ENCODE measurements at regions not wholly inside any gene's neighbourhood (a gene's known extent, or its start where the extent isn't known, plus 50 kb on each side); places are given as distances from the start of the nearest gene placed in this dataset.
"Not testable (repeated sequence)": the region's sequence is repeated elsewhere in the genome, so short reads cannot be mapped to it uniquely, and the experiment has no call there.

GRCh38 chr2:83359336-83359735 is 1099.7 kb downstream of the SUCLG1 start:
- DNase-seq = no peak

DNA sequence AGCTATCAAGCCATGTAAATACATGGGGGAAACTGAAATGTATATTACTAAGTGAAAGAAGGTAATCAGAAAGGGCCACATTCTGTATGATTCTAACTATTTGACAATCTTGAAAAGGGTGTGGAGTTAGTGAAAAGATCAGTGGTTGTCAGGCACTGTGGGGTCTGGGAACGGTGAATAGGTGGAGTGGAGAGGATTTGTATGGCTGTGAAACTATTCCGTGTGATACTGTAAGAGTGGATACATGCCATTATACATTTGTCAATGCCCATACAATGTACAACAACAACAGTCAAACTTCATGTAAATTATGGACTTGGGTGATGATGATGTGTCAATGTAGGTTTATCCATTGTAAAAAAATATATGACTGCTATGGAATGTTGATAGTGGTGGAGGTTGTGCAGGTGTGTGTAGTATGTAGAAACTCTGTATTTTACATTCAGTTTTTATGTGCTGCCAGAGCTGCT is 1116.2 kb downstream of the SUCLG1 start:
- DNase-seq = peak; percentile 31

- DNase-seq = peak; percentile 8
Observed at GRCh38 chr2:83340424-83340823, 1118.7 kb downstream of the SUCLG1 start.

DNA sequence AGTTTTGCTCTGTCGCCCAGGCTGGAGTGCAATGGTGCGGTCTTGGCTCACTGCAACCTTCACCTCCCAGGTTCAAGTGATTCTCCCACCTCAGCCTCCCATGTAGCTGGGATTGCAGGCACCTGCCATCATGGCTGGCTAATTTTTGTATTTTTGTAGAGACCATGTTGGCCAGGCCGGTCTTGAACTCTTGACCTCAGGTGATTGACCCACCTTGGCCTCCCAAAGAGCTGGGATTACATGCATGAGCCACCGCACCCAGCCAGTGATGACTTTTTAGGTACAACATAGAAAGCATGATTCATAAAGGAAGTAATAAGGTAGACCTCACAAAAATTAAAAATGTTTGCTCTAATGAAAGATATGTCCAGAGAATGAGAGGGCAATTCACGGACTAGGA is 1119.1 kb downstream of the SUCLG1 start:
- DNase-seq = peak; percentile 2

DNA sequence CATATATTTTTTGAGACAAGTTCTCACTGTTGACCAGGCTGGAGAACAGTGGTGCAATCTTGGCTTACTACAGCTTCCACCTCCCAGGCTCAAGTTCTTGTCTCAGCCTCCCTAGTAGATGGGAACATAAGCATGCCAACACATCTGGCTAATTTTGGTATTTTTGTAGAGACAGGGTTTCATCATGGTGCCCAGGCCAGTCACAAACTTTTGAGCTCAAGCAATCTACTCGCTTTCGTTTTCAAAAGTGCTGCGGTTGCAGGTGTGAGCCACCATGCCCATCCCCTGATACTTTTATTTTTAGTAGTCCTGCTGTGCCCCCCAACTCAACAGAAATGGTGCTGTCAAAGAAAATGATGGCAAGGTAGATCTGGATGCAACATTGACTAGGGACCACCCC is 1127.3 kb downstream of the SUCLG1 start:
- DNase-seq = no peak

DNA sequence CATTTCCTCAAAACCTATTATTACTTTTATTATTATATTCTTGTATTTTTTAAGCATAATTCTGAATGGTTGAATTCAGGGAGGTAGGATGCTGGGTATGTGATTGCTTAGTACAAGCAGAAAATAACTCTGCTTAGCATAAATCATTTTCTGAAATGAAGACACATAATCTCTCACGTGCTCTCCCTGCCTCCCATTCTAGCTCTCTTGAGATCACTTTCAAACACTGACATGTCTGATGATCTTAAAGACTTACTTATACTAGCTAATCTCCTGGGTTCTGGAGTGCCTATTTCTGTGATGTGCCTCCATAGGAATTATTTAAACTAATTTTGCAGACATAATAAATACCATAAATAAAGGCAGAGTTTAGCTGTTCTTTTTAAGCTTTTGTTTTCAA is 1136.0 kb downstream of the SUCLG1 start:
- no peak for DNase-seq

- DNase-seq = no peak
Observed at GRCh38 chr2:83320053-83320452, 1139.0 kb downstream of the SUCLG1 start.

- DNase-seq = no peak
Observed at GRCh38 chr2:83305758-83306378, 1153.2 kb downstream of the SUCLG1 start.

- DNase-seq = no peak
Observed at GRCh38 chr2:83291083-83291482, 1168.0 kb downstream of the SUCLG1 start.

DNA sequence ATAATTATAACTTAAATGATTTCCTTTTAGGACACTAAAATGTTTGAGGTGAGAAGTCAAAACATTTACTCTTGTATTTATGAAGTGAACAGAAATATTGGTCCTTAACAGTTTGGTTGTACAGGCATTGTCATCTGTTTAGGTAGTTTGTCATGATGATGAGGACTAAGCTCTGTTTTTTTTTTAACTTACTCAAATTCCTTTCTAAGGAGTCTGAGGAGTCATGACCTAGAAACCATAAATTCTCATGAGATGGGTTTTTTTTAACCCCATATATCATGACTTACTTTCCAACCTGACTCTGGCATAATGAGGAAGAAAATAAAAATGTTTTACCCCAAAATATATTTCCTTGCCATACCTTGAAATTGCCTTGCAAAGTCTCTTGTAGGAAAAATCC is 1176.2 kb downstream of the SUCLG1 start:
- DNase-seq = no peak

DNA sequence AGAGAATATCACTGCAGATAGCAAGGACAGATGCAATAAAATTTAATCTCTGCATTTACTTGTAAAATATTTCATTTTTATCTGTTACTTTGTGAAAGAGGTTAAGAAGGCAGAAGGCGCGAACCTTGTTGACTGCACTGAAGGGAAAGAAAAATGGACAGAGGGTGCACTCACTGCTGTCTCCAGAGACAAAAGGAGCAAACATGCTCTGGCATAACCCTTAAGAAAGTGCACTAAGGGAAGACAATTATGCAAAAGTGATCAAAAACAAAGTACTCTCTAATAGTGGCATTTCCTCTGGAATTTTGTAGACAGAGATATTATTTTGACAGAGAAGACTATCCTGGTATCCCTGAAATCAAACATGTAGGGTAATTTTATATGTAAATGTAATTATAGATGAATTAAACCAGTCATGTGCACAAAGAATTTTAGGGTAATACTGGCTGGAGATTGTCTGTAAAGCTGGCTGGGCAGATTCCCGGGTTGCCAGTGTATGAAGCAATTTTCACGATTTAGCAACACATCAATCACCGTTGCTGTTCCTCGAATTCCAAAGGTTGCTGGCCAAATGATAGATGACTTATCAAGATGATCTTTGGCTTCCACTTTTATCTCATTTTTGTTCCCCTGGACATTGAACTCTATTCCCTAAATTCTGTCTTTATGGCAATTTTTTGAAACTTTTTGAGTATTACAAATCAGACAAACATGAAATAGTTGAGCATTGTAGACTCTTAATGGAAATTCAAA is 1176.9 kb downstream of the SUCLG1 start:
- DNase-seq = peak; percentile 78

DNA sequence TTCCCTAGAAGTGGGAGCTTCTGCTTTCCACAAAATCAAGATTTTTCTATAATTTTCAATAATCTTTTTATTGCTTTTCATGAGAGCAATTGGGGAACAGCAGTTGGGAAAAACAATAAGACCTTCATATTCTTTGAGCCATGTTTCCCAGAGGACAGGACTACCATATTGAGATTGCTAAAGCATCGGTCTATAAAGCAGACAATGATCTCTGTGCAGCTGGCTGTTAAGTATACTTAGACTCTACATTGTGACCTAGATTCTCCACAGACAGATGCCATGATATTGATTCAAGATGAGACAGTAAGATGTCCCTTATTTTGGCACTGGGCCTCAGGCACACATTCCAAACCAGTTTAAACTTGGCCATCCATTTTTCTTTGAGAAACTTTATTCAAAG is 1178.7 kb downstream of the SUCLG1 start:
- DNase-seq = peak; percentile 24

DNA sequence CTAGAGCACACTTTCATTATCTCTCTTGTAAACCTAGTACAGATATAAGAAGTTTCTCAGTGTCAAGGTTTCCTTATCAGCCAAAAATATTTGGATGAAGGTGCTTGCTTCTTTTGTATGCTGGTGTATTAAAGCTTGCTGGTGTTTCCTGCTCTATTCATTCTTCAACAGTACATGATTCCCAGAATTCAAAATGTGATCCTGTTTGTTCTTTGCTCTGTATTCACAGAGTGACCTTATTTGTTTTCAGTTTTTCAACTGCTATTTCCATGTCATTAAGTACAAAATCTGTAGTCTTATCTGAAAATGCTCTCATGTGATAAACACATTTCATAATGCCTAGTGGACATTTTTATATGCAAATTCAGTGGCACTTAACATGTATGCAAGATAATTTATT is 1185.8 kb downstream of the SUCLG1 start:
- DNase-seq = no peak

DNA sequence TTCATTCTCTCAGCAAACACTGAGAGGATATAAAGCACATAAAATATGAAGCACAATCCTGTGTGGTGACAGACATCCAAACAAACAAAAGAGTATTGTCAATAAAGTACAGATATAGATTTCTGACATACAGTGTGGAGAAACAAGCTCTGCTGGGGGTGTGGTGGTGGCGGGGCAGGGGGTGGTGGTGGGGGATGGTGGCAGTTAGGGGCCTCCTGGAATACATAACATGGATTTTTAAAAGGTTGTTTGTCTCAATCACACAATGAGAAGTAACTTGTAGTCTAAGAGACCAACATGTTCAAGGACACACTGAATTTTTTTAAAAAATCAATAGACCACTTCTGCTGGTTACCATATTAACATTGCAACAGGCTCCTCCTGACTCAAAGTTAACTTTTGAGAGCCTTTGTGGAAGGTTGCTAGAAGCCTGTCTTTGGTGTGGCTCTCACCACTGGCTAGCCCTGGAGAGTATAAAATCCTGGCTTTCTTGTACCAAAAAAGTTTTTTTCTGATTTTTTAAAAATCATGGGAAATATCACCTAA is 1197.4 kb downstream of the SUCLG1 start:
- no peak for DNase-seq

DNA sequence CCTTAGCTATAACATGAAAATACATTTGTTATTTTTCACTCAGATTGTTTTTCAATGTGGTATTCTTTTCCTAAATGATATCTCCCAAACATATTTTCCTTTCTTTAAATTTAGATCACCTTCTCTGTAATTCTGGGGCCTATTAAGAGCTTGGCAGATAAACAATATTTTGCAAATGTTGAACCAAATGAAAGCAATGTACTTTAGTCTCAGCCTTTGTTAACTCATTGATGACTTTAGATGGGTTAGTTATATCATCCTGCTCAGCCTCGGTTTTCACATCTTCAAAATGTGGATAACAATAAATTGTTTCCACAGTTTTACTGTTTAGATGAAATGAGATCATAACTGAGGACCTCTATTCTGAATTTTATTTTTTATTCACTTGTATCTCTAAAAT is 1205.2 kb downstream of the SUCLG1 start:
- no peak for DNase-seq

DNA sequence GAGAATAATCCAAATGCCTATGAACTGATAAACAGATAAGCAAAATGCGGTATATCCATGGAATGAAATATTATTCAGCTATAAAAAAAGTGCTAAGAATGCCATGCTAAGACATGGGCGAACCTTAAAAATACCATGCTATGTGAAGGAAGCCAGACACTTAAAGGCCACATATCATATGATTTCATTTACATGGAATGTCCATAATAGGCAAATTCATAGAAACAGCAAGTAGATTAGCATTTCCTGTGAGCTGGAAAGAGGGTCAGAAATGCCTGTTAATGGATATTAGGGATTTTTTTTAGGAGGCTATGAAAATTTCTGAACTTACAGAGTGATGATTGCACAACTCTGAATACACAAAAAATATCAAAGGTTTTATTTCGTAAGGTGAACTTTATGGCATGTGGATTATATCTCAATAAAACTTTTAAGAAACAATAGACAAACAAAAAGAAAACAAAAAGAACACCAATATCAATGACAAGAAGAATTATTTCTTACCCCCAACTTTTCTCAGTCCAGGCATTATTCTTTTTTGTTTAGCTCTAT is 1207.7 kb downstream of the SUCLG1 start:
- no peak for DNase-seq

DNA sequence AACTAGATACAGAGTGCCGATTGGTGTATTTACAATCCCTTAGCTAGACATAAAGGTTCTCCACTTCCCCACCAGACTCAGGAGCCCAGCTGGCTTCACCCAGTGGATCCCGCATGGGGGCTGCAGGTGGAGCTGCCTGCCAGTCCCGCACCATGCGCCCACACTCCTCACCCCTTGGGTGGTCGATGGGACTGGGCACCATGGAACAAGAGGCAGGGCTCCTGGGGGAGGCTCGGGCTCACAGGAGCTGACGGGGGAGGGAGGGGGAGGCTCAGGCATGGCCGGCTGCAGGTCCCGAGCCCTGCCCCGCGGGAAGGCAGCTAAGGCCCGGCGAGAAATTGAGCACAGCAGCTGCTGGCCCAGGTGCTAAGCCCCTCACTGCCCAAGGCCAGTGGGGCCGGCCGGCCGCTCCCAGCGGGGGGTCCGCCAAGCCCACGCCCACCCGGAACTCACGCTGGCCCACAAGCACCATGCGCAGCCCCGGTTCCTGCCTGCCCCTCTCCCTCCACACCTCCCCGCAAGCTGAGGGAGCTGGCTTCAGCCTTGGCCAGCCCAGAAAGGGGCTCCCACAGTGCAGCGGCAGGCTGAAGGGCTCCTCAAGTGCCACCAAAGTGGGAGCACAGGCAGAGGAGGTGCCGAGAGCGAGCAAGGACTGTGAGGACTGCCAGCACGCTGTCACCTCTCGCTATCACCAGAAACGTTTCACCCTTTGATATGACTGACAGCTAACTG is 1213.1 kb downstream of the SUCLG1 start:
- DNase-seq = not testable (repeated sequence)

DNA sequence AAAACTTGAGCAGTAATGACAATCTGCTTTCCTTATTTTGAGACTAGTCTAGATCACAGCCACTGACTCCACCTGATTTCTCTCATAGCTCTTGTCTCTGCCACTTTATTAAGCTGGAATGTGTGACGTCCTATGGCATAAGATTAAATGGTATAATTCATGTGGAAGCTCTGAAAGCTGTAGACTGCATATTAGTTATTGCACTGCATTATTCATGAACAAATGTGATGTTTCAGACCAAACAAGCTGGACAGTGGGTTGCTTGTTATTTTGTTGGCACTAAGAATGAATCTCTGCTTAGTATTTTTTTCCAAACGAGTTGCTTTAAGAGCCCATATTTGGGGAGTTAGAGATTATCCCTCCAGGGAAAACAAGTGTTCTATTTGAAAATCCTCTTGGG is 1218.5 kb downstream of the SUCLG1 start:
- no peak for DNase-seq

GRCh38 chr2:83238111-83238510 is 1221.0 kb downstream of the SUCLG1 start:
- DNase-seq = no peak

- DNase-seq = peak; percentile 15
Observed at GRCh38 chr2:83234246-83234645, 1224.8 kb downstream of the SUCLG1 start.

DNA sequence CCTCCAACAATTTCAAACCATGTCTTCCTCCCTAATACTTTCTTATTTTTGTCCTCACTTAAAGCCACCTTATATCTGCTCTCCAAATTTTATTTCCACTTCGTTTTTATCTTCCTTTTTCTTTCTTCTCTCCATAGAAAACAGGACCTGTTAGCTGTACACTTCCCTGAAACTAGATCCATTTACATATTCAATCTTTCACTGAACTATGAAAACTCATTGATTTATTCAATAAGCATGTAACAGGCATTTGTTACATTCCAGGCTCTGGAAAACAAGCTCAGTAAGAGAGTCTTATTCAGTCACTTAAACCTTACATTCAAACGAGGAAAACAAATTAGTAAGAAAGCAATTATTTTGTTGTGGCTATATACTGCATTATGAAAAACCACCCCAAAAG is 1225.3 kb downstream of the SUCLG1 start:
- peak; percentile 11 for DNase-seq

DNA sequence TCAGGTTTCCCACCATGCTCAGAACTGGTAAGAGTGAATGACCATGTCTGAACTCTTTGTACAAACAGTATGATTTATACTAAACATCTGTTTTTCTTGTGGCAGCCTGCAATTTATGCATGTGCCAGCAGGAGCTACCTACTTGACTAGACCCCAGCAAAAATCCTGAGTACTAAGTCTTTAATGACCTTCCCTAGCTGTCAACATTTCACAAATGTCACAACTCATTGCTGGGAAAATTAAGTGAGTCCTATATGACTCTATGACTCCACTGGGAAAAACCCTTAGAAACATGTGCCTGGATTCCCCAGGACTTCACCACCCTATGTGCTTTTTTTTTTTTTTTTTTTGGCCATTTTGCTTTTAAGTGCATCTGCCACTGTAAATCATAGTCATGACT is 1225.8 kb downstream of the SUCLG1 start:
- peak; percentile 23 for DNase-seq

GRCh38 chr2:83229443-83229842 is 1229.6 kb downstream of the SUCLG1 start:
- no peak for DNase-seq
